GM23338 (cell line): ENCODE measurements at regions not wholly inside any gene's neighbourhood (a gene's known extent, or its start where the extent isn't known, plus 50 kb on each side); places are given as distances from the start of the nearest gene placed in this dataset.

ENCODE experiments used
- ATAC-seq: fragments of 200-7000 bp; cut with Tn5 transposase; 3 replicates; pipeline ENCODE4 v1.9.1; 2020
- DNase-seq: peaks from one replicate; pipeline ENCODE4 v3.0.0-alpha.2; 2015; ENCODE audit warnings: low spot score
- H2AFZ ChIP-seq: fragments of 200-600 bp; sonication (generic); 2 replicates; pipeline ENCODE4 v1.8.0; 2016; ENCODE audit warnings: antibody characterized with exemption, mild to moderate bottlenecking, moderate library complexity
- H3F3A ChIP-seq: fragments of 200-600 bp; sonication (generic); replicated peaks from 2 replicates; pipeline ENCODE4 v1.8.0; 2017; ENCODE audit warnings: antibody characterized with exemption, mixed run types, low read depth
- H3K27ac ChIP-seq: fragments of 200-600 bp; sonication (generic); 2 replicates; pipeline ENCODE4 v1.6.1; 2016; ENCODE audit warnings: low read depth
- H3K27me3 ChIP-seq: fragments of 200-600 bp; sonication (generic); 2 replicates; pipeline ENCODE4 v1.8.0; 2016; ENCODE audit warnings: mild to moderate bottlenecking, mixed run types, moderate library complexity; ENCODE audit not compliant: insufficient read depth
- H3K36me3 ChIP-seq: fragments of 200-600 bp; sonication (generic); 2 replicates; pipeline ENCODE4 v1.8.0; 2016; ENCODE audit warnings: mild to moderate bottlenecking; ENCODE audit not compliant: insufficient read depth
- H3K4me1 ChIP-seq: fragments of 200-600 bp; sonication (generic); 2 replicates; pipeline ENCODE4 v1.8.0; 2016; ENCODE audit warnings: mild to moderate bottlenecking, moderate library complexity; ENCODE audit not compliant: insufficient read depth
- H3K4me2 ChIP-seq: fragments of 200-600 bp; sonication (generic); 2 replicates; pipeline ENCODE4 v1.7.1; 2017; ENCODE audit warnings: mixed run types
- H3K4me3 ChIP-seq: fragments of 200-600 bp; sonication (generic); 2 replicates; pipeline ENCODE4 v1.6.1; 2016; ENCODE audit warnings: mixed run types
- H3K79me2 ChIP-seq: fragments of 200-600 bp; sonication (generic); replicated peaks from 2 replicates; pipeline ENCODE4 v1.8.0; 2017; ENCODE audit warnings: mild to moderate bottlenecking; ENCODE audit not compliant: insufficient read depth
- H3K9me2 ChIP-seq: fragments of 200-600 bp; sonication (generic); 2 replicates; pipeline ENCODE4 v1.8.0; 2017; ENCODE audit not compliant: insufficient read depth
- H4K20me1 ChIP-seq: fragments of 200-600 bp; sonication (generic); replicated peaks from 2 replicates; pipeline ENCODE4 v1.8.0; 2017; ENCODE audit warnings: mild to moderate bottlenecking; ENCODE audit not compliant: insufficient read depth
- H3K27ac Mint-ChIP-seq: 2 replicates; pipeline ENCODE4 v1.8.0; 2020; ENCODE audit warnings: inconsistent platforms, mild to moderate bottlenecking, moderate library complexity, mixed read lengths
- H3K27me3 Mint-ChIP-seq: 3 replicates; pipeline ENCODE4 v1.8.0; 2022; ENCODE audit warnings: low read depth, mild to moderate bottlenecking, moderate library complexity, mixed read lengths, inconsistent platforms; ENCODE audit not compliant: insufficient read depth, poor library complexity
- H3K36me3 Mint-ChIP-seq: 3 replicates; pipeline ENCODE4 v1.8.0; 2021; ENCODE audit warnings: low read depth, mild to moderate bottlenecking, inconsistent platforms, moderate library complexity, mixed read lengths
- H3K4me1 Mint-ChIP-seq: 3 replicates; pipeline ENCODE4 v1.8.0; 2020; ENCODE audit warnings: mild to moderate bottlenecking, inconsistent platforms, mixed read lengths
- H3K4me3 Mint-ChIP-seq: 3 replicates; pipeline ENCODE4 v1.8.0; 2021; ENCODE audit warnings: moderate library complexity, mild to moderate bottlenecking, inconsistent platforms, mixed read lengths
- H3K9me3 Mint-ChIP-seq: 3 replicates; pipeline ENCODE4 v1.8.0; 2020; ENCODE audit warnings: moderate library complexity, mild to moderate bottlenecking, inconsistent platforms, mixed read lengths
- NANOG ChIP-seq: IDR thresholded peaks from 2 replicates; pipeline ENCODE4 v1.6.1; 2016; ENCODE audit warnings: antibody characterized with exemption, borderline replicate concordance
- POLR2AphosphoS5 ChIP-seq: IDR thresholded peaks from 2 replicates; pipeline ENCODE4 v1.6.1; 2016; ENCODE audit warnings: antibody characterized with exemption, low read depth
- STAT1 ChIP-seq: IDR thresholded peaks from one replicate; pipeline ENCODE4 v1.6.1; 2016; ENCODE audit warnings: antibody characterized with exemption; ENCODE audit not compliant: unreplicated experiment
- ZNF114 ChIP-seq: fragments of 250-450 bp; sonication (Bioruptor Pico); IDR thresholded peaks from 2 replicates; pipeline ENCODE4 v1.5.0; 2020; ENCODE audit warnings: mild to moderate bottlenecking, moderate library complexity
- ZNF331 ChIP-seq: fragments of 250-450 bp; sonication (Bioruptor Pico); IDR thresholded peaks from 2 replicates; pipeline ENCODE4 v1.5.0; 2020; ENCODE audit warnings: low read depth, mild to moderate bottlenecking, moderate library complexity
- TF ChIP-seq, protein P1 (sequence below): fragments of 250-450 bp; sonication (Bioruptor Pico); IDR thresholded peaks from 2 replicates; pipeline ENCODE4 v1.5.0; 2020; ENCODE audit warnings: mild to moderate bottlenecking, moderate library complexity

DNA sequence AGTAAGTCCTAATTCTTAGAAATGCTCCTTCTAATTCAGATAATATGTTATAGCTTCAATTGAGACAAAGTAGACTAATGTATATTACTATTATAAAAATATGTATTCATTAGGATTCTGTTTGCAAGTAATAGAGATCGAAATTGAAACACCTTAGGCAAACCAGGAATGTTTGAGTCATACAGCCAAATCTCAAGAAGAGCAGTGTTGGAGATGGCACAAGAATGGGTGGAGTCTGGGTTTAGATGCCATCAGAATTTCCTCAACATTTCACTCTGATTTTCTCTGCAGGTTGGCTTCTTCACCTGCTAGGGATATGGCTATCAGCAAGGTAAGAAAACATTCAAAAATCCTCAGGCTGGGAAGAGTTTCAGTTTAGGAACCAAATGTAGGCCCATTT lies 405.4 kb downstream of the CCDC85A start (continued):
- TF ChIP-seq, protein P1, sequence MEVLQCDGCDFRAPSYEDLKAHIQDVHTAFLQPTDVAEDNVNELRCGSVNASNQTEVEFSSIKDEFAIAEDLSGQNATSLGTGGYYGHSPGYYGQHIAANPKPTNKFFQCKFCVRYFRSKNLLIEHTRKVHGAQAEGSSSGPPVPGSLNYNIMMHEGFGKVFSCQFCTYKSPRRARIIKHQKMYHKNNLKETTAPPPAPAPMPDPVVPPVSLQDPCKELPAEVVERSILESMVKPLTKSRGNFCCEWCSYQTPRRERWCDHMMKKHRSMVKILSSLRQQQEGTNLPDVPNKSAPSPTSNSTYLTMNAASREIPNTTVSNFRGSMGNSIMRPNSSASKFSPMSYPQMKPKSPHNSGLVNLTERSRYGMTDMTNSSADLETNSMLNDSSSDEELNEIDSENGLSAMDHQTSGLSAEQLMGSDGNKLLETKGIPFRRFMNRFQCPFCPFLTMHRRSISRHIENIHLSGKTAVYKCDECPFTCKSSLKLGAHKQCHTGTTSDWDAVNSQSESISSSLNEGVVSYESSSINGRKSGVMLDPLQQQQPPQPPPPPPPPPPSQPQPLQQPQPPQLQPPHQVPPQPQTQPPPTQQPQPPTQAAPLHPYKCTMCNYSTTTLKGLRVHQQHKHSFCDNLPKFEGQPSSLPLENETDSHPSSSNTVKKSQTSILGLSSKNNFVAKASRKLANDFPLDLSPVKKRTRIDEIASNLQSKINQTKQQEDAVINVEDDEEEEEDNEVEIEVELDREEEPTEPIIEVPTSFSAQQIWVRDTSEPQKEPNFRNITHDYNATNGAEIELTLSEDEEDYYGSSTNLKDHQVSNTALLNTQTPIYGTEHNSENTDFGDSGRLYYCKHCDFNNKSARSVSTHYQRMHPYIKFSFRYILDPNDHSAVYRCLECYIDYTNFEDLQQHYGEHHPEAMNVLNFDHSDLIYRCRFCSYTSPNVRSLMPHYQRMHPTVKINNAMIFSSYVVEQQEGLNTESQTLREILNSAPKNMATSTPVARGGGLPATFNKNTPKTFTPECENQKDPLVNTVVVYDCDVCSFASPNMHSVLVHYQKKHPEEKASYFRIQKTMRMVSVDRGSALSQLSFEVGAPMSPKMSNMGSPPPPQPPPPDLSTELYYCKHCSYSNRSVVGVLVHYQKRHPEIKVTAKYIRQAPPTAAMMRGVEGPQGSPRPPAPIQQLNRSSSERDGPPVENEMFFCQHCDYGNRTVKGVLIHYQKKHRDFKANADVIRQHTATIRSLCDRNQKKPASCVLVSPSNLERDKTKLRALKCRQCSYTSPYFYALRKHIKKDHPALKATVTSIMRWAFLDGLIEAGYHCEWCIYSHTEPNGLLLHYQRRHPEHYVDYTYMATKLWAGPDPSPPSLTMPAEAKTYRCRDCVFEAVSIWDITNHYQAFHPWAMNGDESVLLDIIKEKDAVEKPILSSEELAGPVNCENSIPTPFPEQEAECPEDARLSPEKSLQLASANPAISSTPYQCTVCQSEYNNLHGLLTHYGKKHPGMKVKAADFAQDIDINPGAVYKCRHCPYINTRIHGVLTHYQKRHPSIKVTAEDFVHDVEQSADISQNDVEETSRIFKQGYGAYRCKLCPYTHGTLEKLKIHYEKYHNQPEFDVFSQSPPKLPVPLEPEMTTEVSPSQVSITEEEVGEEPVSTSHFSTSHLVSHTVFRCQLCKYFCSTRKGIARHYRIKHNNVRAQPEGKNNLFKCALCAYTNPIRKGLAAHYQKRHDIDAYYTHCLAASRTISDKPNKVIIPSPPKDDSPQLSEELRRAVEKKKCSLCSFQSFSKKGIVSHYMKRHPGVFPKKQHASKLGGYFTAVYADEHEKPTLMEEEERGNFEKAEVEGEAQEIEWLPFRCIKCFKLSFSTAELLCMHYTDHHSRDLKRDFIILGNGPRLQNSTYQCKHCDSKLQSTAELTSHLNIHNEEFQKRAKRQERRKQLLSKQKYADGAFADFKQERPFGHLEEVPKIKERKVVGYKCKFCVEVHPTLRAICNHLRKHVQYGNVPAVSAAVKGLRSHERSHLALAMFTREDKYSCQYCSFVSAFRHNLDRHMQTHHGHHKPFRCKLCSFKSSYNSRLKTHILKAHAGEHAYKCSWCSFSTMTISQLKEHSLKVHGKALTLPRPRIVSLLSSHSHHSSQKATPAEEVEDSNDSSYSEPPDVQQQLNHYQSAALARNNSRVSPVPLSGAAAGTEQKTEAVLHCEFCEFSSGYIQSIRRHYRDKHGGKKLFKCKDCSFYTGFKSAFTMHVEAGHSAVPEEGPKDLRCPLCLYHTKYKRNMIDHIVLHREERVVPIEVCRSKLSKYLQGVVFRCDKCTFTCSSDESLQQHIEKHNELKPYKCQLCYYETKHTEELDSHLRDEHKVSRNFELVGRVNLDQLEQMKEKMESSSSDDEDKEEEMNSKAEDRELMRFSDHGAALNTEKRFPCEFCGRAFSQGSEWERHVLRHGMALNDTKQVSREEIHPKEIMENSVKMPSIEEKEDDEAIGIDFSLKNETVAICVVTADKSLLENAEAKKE (CRISPR knock-in tag) = no peak
- TF ChIP-seq STAT1 = no peak

DNA sequence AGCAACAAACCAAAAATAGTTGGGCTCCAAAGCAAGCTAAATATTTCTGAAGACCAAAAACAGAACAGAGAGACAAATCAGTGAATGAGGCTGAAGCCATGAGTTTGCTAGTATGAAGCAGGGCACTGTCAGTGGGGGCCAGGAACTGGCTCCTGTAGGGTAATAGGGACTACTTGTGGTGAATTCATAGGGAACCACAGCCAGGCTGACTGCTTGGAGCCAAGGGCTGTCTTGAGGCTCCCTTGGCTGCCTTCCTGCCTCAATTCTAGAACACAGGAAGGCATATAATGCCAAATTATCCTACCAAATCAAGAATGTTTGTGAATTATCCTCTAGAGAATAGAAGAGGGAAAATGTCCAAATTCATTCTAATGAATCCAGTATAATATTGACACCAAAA lies 406.0 kb downstream of the CCDC85A start:
- no peak overlapping the region for H3K4me3 ChIP-seq
- no peaks in the 10 kb centered on the region for H3F3A ChIP-seq
- Mint-ChIP-seq H3K4me3 (no peak overlapping the region), H3K27me3 (no peaks in the 10 kb centered on the region), H3K4me1 (peaks cover 12% of the 10 kb centered on the region), H3K36me3 (no peaks in the 10 kb centered on the region), H3K9me3 (no peaks in the 10 kb centered on the region), H3K27ac (no peak overlapping the region)
- TF ChIP-seq ZNF114 (CRISPR knock-in tag) = no peak
- TF ChIP-seq POLR2AphosphoS5 = no peak
- H3K4me2 ChIP-seq = no peak overlapping the region
- DNase-seq = peak; percentile 3
- H2AFZ ChIP-seq = no peak overlapping the region
- no peak for ATAC-seq
- H3K27me3 ChIP-seq = no peaks in the 10 kb centered on the region
- no peak overlapping the region for H3K27ac ChIP-seq
- no peaks in the 10 kb centered on the region for H3K36me3 ChIP-seq
- peaks cover 18% of the 10 kb centered on the region for H3K4me1 ChIP-seq
- no peaks in the 10 kb centered on the region for H3K79me2 ChIP-seq
- no peaks in the 10 kb centered on the region for H4K20me1 ChIP-seq
- peaks cover 9% of the 10 kb centered on the region; the same call in 1 of the 2 replicates for H3K9me2 ChIP-seq

DNA sequence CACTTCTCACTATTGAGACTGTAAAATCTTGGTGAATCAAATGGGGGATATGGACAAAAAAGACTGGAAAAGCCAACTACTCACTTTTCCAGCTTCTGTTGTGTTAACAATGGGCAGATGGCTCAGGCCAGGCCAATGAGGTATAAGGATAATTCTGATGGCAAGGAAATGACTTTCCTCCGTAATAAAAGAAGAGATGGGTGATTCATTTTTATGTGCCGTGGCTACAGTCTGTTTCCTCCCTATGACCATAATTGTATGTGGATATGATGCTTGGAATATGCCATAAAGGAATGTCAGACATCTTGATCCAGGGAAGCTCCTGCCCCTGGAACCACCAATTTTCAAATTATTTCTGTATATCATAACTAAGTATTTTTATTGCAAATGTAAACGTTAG lies 406.8 kb downstream of the CCDC85A start:
- DNase-seq (no peak), ATAC-seq (no peak)
- Histone ChIP-seq H3K79me2 (no peaks in the 10 kb centered on the region), H3K4me2 (no peak overlapping the region), H2AFZ (no peak overlapping the region), H3K27me3 (no peaks in the 10 kb centered on the region), H4K20me1 (no peaks in the 10 kb centered on the region), H3K36me3 (no peaks in the 10 kb centered on the region), H3K27ac (no peak overlapping the region), H3K9me2 (peaks cover 9% of the 10 kb centered on the region; the same call in 1 of the 2 replicates), H3K4me3 (no peak overlapping the region), H3K4me1 (peaks cover 18% of the 10 kb centered on the region), H3F3A (no peaks in the 10 kb centered on the region)
- Mint-ChIP-seq H3K9me3 (no peaks in the 10 kb centered on the region), H3K36me3 (no peaks in the 10 kb centered on the region), H3K27ac (no peak overlapping the region), H3K27me3 (no peaks in the 10 kb centered on the region), H3K4me3 (no peak overlapping the region), H3K4me1 (peaks cover 12% of the 10 kb centered on the region)
- no peak for TF ChIP-seq NANOG
- TF ChIP-seq ZNF331 = no peak
- TF ChIP-seq, protein P1 (CRISPR knock-in tag) = no peak
